Esophagus muscularis mucosa (tissue), 4 donors: ENCODE measurements at regions not wholly inside any gene's neighbourhood (a gene's known extent, or its start where the extent isn't known, plus 50 kb on each side); places are given as distances from the start of the nearest gene placed in this dataset.
"Not testable (repeated sequence)": the region's sequence is repeated elsewhere in the genome, so short reads cannot be mapped to it uniquely, and the experiment has no call there.

ENCODE experiments used
- DNase-seq: peaks from one replicate; pipeline ENCODE4 v3.0.0-alpha.2; 2017; ENCODE audit errors: extremely low spot score
- H3K27ac ChIP-seq, 4 donors: fragments of 200-600 bp; sonication (generic); replicated peaks in 1 of 4; 1 replicate in 3 of 4; 2 replicates in 1 of 4; pipeline ENCODE4 v1.5.1; 2016 to 2019; ENCODE audit warnings: mild to moderate bottlenecking in 1 of 4
- H3K27me3 ChIP-seq, 4 donors: fragments of 200-600 bp; sonication (generic); one replicate each; pipeline versions ENCODE4 v1.5.1 to v1.6.0; 2016 to 2019
- H3K36me3 ChIP-seq, 4 donors: fragments of 200-600 bp; sonication (generic); one replicate each; pipeline ENCODE4 v1.5.1; 2016 to 2019
- H3K4me1 ChIP-seq, 4 donors: fragments of 200-600 bp; sonication (generic); one replicate each; pipeline ENCODE4 v1.5.1; 2016 to 2019
- H3K4me3 ChIP-seq, 4 donors: fragments of 200-600 bp; sonication (generic); 1 replicate in 2 of 4; 2 replicates in 2 of 4; pipeline ENCODE4 v1.5.1; 2016 to 2019; ENCODE audit warnings: mild to moderate bottlenecking in 4 of 4, moderate library complexity in 1 of 4
- H3K9me3 ChIP-seq, 4 donors: fragments of 200-600 bp; sonication (generic); 1 replicate in 3 of 4; 2 replicates in 1 of 4; pipeline ENCODE4 v1.5.1; 2016 to 2019
- EP300 ChIP-seq: sonication (generic); formaldehyde crosslinking; IDR thresholded peaks from one replicate; pipeline ENCODE4 v1.6.1; 2017; ENCODE audit warnings: antibody characterized with exemption
- POLR2A ChIP-seq: fragments of 450-650 bp; IDR thresholded peaks from one replicate; pipeline ENCODE4 v1.6.1; 2017; ENCODE audit warnings: antibody characterized with exemption, moderate library complexity, mild to moderate bottlenecking, low read depth
- POLR2AphosphoS5 ChIP-seq, 2 donors: sonication (generic); formaldehyde crosslinking; IDR thresholded peaks; one replicate each; pipeline ENCODE4 v1.6.1; 2017; ENCODE audit warnings: antibody characterized with exemption in 2 of 2
- WGBS: methylation state at CpG from one replicate; pipeline ENCODE4 v1.1.5; 2018; 5-methylcytosine and 5-hydroxymethylcytosine counted together
- intact Hi-C: fragments of 100-400 bp; cut with DNase I; formaldehyde crosslinking; loops from one replicate; pipeline ENCODE4 v1.15.1; 2023
- TF ChIP-seq, protein P1 (sequence below), 3 experiments: fragments of 200-600 bp in 2 of 3; fragments of 450-650 bp in 1 of 3; sonication (generic) in 2 of 3; IDR thresholded peaks; one replicate each; pipeline ENCODE4 v1.5.1; 2017 to 2019; ENCODE audit warnings: antibody characterized with exemption in 3 of 3, mild to moderate bottlenecking in 2 of 3, moderate library complexity in 1 of 3

GRCh38 chr6:135728589-135728988, 122.9 kb upstream of the PDE7B start:
- H3K4me3 ChIP-seq: no peak overlapping the region
- H3K36me3 ChIP-seq: no peaks in the 10 kb centered on the region
- intact Hi-C loops: no loop called here
- TF ChIP-seq POLR2A (no peak), EP300 (no peak), POLR2AphosphoS5 (IDR thresholded peaks at IDR 0.05) (no peak)
- TF ChIP-seq, protein P1, sequence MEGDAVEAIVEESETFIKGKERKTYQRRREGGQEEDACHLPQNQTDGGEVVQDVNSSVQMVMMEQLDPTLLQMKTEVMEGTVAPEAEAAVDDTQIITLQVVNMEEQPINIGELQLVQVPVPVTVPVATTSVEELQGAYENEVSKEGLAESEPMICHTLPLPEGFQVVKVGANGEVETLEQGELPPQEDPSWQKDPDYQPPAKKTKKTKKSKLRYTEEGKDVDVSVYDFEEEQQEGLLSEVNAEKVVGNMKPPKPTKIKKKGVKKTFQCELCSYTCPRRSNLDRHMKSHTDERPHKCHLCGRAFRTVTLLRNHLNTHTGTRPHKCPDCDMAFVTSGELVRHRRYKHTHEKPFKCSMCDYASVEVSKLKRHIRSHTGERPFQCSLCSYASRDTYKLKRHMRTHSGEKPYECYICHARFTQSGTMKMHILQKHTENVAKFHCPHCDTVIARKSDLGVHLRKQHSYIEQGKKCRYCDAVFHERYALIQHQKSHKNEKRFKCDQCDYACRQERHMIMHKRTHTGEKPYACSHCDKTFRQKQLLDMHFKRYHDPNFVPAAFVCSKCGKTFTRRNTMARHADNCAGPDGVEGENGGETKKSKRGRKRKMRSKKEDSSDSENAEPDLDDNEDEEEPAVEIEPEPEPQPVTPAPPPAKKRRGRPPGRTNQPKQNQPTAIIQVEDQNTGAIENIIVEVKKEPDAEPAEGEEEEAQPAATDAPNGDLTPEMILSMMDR (IDR thresholded peaks at IDR 0.05): no peak
- no peak for DNase-seq
- H3K27ac ChIP-seq: no peak overlapping the region
- no peaks in the 10 kb centered on the region for H3K4me1 ChIP-seq
- WGBS: 74% methylated on average over 2 of the region's 2 CpGs
- H3K9me3 ChIP-seq: peaks cover 0 to 13% (median 3%) of the 10 kb centered on the region in 4 donors
- no peaks in the 10 kb centered on the region for H3K27me3 ChIP-seq

DNA sequence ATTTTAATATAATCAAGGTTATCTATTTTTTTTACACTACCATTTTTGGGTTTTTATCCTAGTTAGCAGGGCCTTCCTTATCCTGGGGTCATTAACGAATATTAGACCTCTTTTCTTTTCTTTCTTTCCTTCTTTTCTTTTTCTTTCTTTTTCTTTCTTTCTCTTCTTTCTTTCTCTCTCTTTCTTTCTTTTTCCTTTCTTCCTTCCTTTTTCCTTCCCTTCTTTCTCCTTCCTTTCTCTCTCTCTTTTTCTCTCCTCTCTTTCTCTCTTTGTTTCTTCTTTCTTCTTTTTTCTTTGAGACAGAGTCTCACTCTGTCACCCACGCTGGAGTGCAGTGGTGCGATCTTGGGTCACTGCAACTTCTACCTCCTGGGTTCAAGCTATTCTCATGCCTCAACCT, 120.4 kb upstream of the PDE7B start:
- no peaks in the 10 kb centered on the region for H3K4me1 ChIP-seq
- no peak for TF ChIP-seq EP300
- TF ChIP-seq, protein P1 (IDR thresholded peaks at IDR 0.05): no peak
- TF ChIP-seq POLR2A: no peak
- TF ChIP-seq POLR2AphosphoS5 (IDR thresholded peaks at IDR 0.05): no peak
- H3K27ac ChIP-seq: no peak overlapping the region
- H3K9me3 ChIP-seq: peaks cover 0 to 3% (median under 1%) of the 10 kb centered on the region in 4 donors
- 98% methylated on average over 3 of the region's 3 CpGs for WGBS
- no peak overlapping the region for H3K4me3 ChIP-seq
- H3K27me3 ChIP-seq: no peaks in the 10 kb centered on the region
- intact Hi-C loops: no loop called here
- H3K36me3 ChIP-seq: no peaks in the 10 kb centered on the region
- no peak for DNase-seq

GRCh38 chr6:135736351-135736750, 115.2 kb upstream of the PDE7B start:
- WGBS: 94% methylated on average over 6 of the region's 6 CpGs
- H3K9me3 ChIP-seq, H3K4me1 ChIP-seq: not testable (repeated sequence)

DNA sequence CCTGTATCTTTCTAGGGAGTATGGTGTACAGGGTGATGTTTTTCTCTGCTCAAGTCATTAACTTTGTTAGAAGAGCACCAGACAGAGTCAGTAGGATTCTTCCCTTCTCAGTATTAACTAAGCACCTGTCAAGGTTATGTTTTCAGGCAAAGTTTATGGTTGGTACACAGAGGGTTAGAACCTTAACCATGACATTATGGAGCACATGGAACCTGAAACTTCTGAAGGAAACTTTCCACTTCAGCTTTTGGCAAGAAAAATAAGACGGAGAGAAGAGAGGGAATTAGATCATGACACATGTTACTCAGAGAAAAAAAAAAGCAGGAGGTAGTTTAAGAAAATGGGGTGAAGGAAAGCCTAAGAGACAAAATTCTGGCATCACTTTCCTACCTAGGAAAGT, 112.9 kb upstream of the PDE7B start:
- DNase-seq: no peak
- H3K4me1 ChIP-seq: no peaks in the 10 kb centered on the region
- no peaks in the 10 kb centered on the region for H3K36me3 ChIP-seq
- no peak overlapping the region for H3K27ac ChIP-seq
- H3K27me3 ChIP-seq: no peaks in the 10 kb centered on the region
- no peaks in the 10 kb centered on the region for H3K9me3 ChIP-seq
- TF ChIP-seq, protein P1 (IDR thresholded peaks at IDR 0.05): no peak
- TF ChIP-seq POLR2AphosphoS5 (IDR thresholded peaks at IDR 0.05): no peak
- no peak for TF ChIP-seq EP300
- no peak for TF ChIP-seq POLR2A
- H3K4me3 ChIP-seq: no peak overlapping the region
- intact Hi-C loops: no loop called here
- 51% methylated on average over 1 of the region's 1 CpG for WGBS

More at GRCh38 chr6:135736351-135736750, 115.2 kb upstream of the PDE7B start:
- intact Hi-C loops, H3K27ac ChIP-seq, DNase-seq, H3K36me3 ChIP-seq, H3K4me3 ChIP-seq, H3K27me3 ChIP-seq: not testable (repeated sequence)

GRCh38 chr6:135739288-135739687, 112.2 kb upstream of the PDE7B start:
- H3K27ac ChIP-seq: no peak overlapping the region
- WGBS: 72% methylated on average over 7 of the region's 7 CpGs

More at GRCh38 chr6:135739288-135739687, 112.2 kb upstream of the PDE7B start:
- TF ChIP-seq POLR2AphosphoS5 (IDR thresholded peaks at IDR 0.05) (no peak), POLR2A (no peak), EP300 (no peak)
- TF ChIP-seq, protein P1 (IDR thresholded peaks at IDR 0.05): no peak
- Histone ChIP-seq H3K4me1 (no peaks in the 10 kb centered on the region), H3K4me3 (no peak overlapping the region), H3K9me3 (no peaks in the 10 kb centered on the region), H3K36me3 (no peaks in the 10 kb centered on the region), H3K27me3 (no peaks in the 10 kb centered on the region)
- intact Hi-C loops: no loop called here
- no peak for DNase-seq
